HFFc6 (cell line): ENCODE measurements at regions not wholly inside any gene's neighbourhood (a gene's known extent, or its start where the extent isn't known, plus 50 kb on each side); places are given as distances from the start of the nearest gene placed in this dataset.

ENCODE experiments used
- DNase-seq: peaks from one replicate; pipeline ENCODE4 v3.0.0-alpha.2; 2018
- H3K27ac Mint-ChIP-seq: 2 replicates; pipeline ENCODE4 v1.8.0; 2020; ENCODE audit warnings: mild to moderate bottlenecking, mixed read lengths
- H3K27me3 Mint-ChIP-seq: 2 replicates; pipeline ENCODE4 v1.8.0; 2021; ENCODE audit warnings: mild to moderate bottlenecking, moderate library complexity, mixed read lengths; ENCODE audit not compliant: insufficient read depth
- H3K36me3 Mint-ChIP-seq: 2 replicates; pipeline ENCODE4 v1.8.0; 2021; ENCODE audit warnings: low read depth, mixed read lengths
- H3K4me1 Mint-ChIP-seq: 2 replicates; pipeline ENCODE4 v1.8.0; 2020; ENCODE audit warnings: low read depth, mixed read lengths
- H3K4me3 Mint-ChIP-seq: 2 replicates; pipeline ENCODE4 v1.8.0; 2020; ENCODE audit warnings: mild to moderate bottlenecking, moderate library complexity, mixed read lengths
- H3K9me3 Mint-ChIP-seq: 2 replicates; pipeline ENCODE4 v1.8.0; 2020; ENCODE audit warnings: mild to moderate bottlenecking, mixed read lengths
- CTCF ChIP-seq: fragments of 200-600 bp; sonication (generic); IDR thresholded peaks from 2 replicates; pipeline ENCODE4 v1.5.0; 2021; ENCODE audit warnings: antibody characterized with exemption, mild to moderate bottlenecking

GRCh38 chr10:78568620-78569019 lies 500.1 kb upstream of the ZMIZ1 start:
- no peak overlapping the region for H3K4me3 Mint-ChIP-seq
- no peaks in the 10 kb centered on the region for H3K9me3 Mint-ChIP-seq
- no peak overlapping the region for H3K27ac Mint-ChIP-seq
- DNase-seq: no peak
- no peaks in the 10 kb centered on the region for H3K4me1 Mint-ChIP-seq
- H3K36me3 Mint-ChIP-seq: no peaks in the 10 kb centered on the region
- TF ChIP-seq CTCF: no peak
- H3K27me3 Mint-ChIP-seq: peaks cover 53% of the 10 kb centered on the region

- H3K27me3 Mint-ChIP-seq: peaks cover 52% of the 10 kb centered on the region
- no peaks in the 10 kb centered on the region for H3K9me3 Mint-ChIP-seq
- H3K4me1 Mint-ChIP-seq: no peaks in the 10 kb centered on the region
- no peaks in the 10 kb centered on the region for H3K36me3 Mint-ChIP-seq
- H3K4me3 Mint-ChIP-seq: no peak overlapping the region
- no peak for DNase-seq
- no peak overlapping the region for H3K27ac Mint-ChIP-seq
- TF ChIP-seq CTCF: no peak
Observed at GRCh38 chr10:78570633-78571235, 498.0 kb upstream of the ZMIZ1 start.

- no peak overlapping the region for H3K27ac Mint-ChIP-seq
- H3K36me3 Mint-ChIP-seq: no peaks in the 10 kb centered on the region
- no peaks in the 10 kb centered on the region for H3K9me3 Mint-ChIP-seq
- no peaks in the 10 kb centered on the region for H3K4me1 Mint-ChIP-seq
- H3K27me3 Mint-ChIP-seq: peaks cover 53% of the 10 kb centered on the region
- no peak for TF ChIP-seq CTCF
- no peak for DNase-seq
- H3K4me3 Mint-ChIP-seq: no peak overlapping the region
Observed at GRCh38 chr10:78571286-78571685, 497.5 kb upstream of the ZMIZ1 start.

- no peaks in the 10 kb centered on the region for H3K4me1 Mint-ChIP-seq
- H3K27me3 Mint-ChIP-seq: peaks cover 50% of the 10 kb centered on the region
- H3K27ac Mint-ChIP-seq: no peak overlapping the region
- no peak for DNase-seq
- no peaks in the 10 kb centered on the region for H3K9me3 Mint-ChIP-seq
- no peak overlapping the region for H3K4me3 Mint-ChIP-seq
- TF ChIP-seq CTCF: no peak
- no peaks in the 10 kb centered on the region for H3K36me3 Mint-ChIP-seq
Observed at GRCh38 chr10:78571891-78572290, 496.9 kb upstream of the ZMIZ1 start.

- TF ChIP-seq CTCF: no peak
- Mint-ChIP-seq H3K4me3 (no peak overlapping the region), H3K4me1 (no peaks in the 10 kb centered on the region), H3K9me3 (no peaks in the 10 kb centered on the region), H3K27me3 (peaks cover 46% of the 10 kb centered on the region), H3K27ac (no peak overlapping the region), H3K36me3 (no peaks in the 10 kb centered on the region)
- DNase-seq: no peak
Observed at GRCh38 chr10:78572565-78572964, 496.2 kb upstream of the ZMIZ1 start.

- H3K4me1 Mint-ChIP-seq: peaks cover 6% of the 10 kb centered on the region
- H3K27me3 Mint-ChIP-seq: peaks cover 40% of the 10 kb centered on the region
- no peak for TF ChIP-seq CTCF
- no peaks in the 10 kb centered on the region for H3K9me3 Mint-ChIP-seq
- no peak overlapping the region for H3K27ac Mint-ChIP-seq
- no peaks in the 10 kb centered on the region for H3K36me3 Mint-ChIP-seq
- DNase-seq: no peak
- H3K4me3 Mint-ChIP-seq: no peak overlapping the region
Observed at GRCh38 chr10:78574547-78574946, 494.2 kb upstream of the ZMIZ1 start.
